PC-3 (cell line): ENCODE measurements at regions not wholly inside any gene's neighbourhood (a gene's known extent, or its start where the extent isn't known, plus 50 kb on each side); places are given as distances from the start of the nearest gene placed in this dataset.

Experiments used
- ATAC-seq: fragments of 200-7000 bp; cut with Tn5 transposase; 2 replicates; pipeline ENCODE4 v1.9.1; 2020; ENCODE audit warnings: mild to moderate bottlenecking, moderate library complexity
- BruUV-seq: library from RNA; stranded (reverse); fragments of 400-500 nt; replicated peaks from 2 replicates; lab custom pipeline; 2021; lab: Mats Ljungman, UMichigan
- CTCF ChIA-PET: fragments of 300-600 bp; sonication (Branson Sonifier 250); formaldehyde crosslinking; loops from one replicate; lab custom pipeline; 2022; ENCODE audit warnings: antibody characterized with exemption; lab: Charles Lee
- POLR2A ChIA-PET: fragments of 300-600 bp; sonication (Branson Sonifier 250); formaldehyde crosslinking; loops from one replicate; lab custom pipeline; 2022; ENCODE audit warnings: antibody characterized with exemption; ENCODE audit not compliant: unreplicated experiment; lab: Charles Lee
- DNase-seq: peaks from one replicate; pipeline ENCODE4 v3.0.0-alpha.2; 2015
- H2AFZ ChIP-seq: fragments of 300-600 bp; sonication (generic); 2 replicates; pipeline ENCODE4 v1.6.0; 2016; ENCODE audit warnings: antibody characterized with exemption, low read length
- H3F3A ChIP-seq: fragments of 300-600 bp; sonication (generic); one replicate; pipeline ENCODE4 v1.6.0; 2017; ENCODE audit warnings: antibody characterized with exemption, low read length, control low read depth, mild to moderate bottlenecking; ENCODE audit not compliant: unreplicated experiment
- H3K27ac ChIP-seq: fragments of 300-600 bp; sonication (generic); 2 replicates; pipeline ENCODE4 v1.5.1; 2016; ENCODE audit warnings: mild to moderate bottlenecking, low read length
- H3K27me3 ChIP-seq: fragments of 300-600 bp; sonication (generic); 2 replicates; pipeline ENCODE4 v1.6.1; 2016; ENCODE audit warnings: low read length, mixed read lengths
- H3K36me3 ChIP-seq: fragments of 300-600 bp; sonication (generic); 2 replicates; pipeline ENCODE4 v1.6.1; 2016; ENCODE audit warnings: low read depth, mixed run types, low read length, mixed read lengths
- H3K4me1 ChIP-seq: fragments of 300-600 bp; sonication (generic); 2 replicates; pipeline ENCODE4 v1.5.1; 2016; ENCODE audit warnings: low read length; ENCODE audit not compliant: insufficient read depth
- H3K4me2 ChIP-seq: fragments of 300-600 bp; sonication (generic); 2 replicates; pipeline ENCODE4 v1.6.0; 2016; ENCODE audit warnings: low read length
- H3K4me3 ChIP-seq: fragments of 300-600 bp; sonication (generic); 2 replicates; pipeline ENCODE4 v1.5.1; 2016; ENCODE audit warnings: mild to moderate bottlenecking, low read length, mixed read lengths
- H3K79me2 ChIP-seq: fragments of 300-600 bp; sonication (generic); 2 replicates; pipeline ENCODE4 v1.6.1; 2017; ENCODE audit warnings: low read length, mixed read lengths
- H3K9ac ChIP-seq: fragments of 300-600 bp; sonication (generic); 2 replicates; pipeline ENCODE4 v1.6.0; 2016; ENCODE audit warnings: mild to moderate bottlenecking, low read length
- H3K9me2 ChIP-seq: fragments of 300-600 bp; sonication (generic); replicated peaks from 2 replicates; pipeline ENCODE4 v1.6.1; 2016; ENCODE audit warnings: mixed run types, low read length, mixed read lengths
- H3K9me3 ChIP-seq: fragments of 300-600 bp; sonication (generic); 2 replicates; pipeline ENCODE4 v1.6.1; 2016; ENCODE audit warnings: low read length, mixed read lengths
- H4K20me1 ChIP-seq: fragments of 300-600 bp; sonication (generic); 2 replicates; pipeline ENCODE4 v1.6.1; 2016; ENCODE audit warnings: low read length, mixed read lengths
- CTCF ChIP-seq: fragments of 300-600 bp; sonication (generic); conservative IDR thresholded peaks from 2 replicates; pipeline ENCODE4 v1.5.1; 2017; ENCODE audit warnings: antibody characterized with exemption, low read depth, mild to moderate bottlenecking, low read length
- EZH2 ChIP-seq: fragments of 300-600 bp; sonication (generic); IDR thresholded peaks from one replicate; pipeline ENCODE4 v1.6.1; 2017; ENCODE audit warnings: antibody characterized with exemption, mild to moderate bottlenecking, low read length; ENCODE audit not compliant: unreplicated experiment
- EZH2phosphoT487 ChIP-seq: fragments of 300-600 bp; sonication (generic); IDR thresholded peaks from 2 replicates; pipeline ENCODE4 v1.6.1; 2018; ENCODE audit warnings: mild to moderate bottlenecking, antibody characterized with exemption, low read length, borderline replicate concordance
- intact Hi-C: fragments of 100-400 bp; cut with micrococcal nuclease; formaldehyde crosslinking; loops from 2 replicates; pipeline ENCODE4 v1.9.0; 2023

DNA sequence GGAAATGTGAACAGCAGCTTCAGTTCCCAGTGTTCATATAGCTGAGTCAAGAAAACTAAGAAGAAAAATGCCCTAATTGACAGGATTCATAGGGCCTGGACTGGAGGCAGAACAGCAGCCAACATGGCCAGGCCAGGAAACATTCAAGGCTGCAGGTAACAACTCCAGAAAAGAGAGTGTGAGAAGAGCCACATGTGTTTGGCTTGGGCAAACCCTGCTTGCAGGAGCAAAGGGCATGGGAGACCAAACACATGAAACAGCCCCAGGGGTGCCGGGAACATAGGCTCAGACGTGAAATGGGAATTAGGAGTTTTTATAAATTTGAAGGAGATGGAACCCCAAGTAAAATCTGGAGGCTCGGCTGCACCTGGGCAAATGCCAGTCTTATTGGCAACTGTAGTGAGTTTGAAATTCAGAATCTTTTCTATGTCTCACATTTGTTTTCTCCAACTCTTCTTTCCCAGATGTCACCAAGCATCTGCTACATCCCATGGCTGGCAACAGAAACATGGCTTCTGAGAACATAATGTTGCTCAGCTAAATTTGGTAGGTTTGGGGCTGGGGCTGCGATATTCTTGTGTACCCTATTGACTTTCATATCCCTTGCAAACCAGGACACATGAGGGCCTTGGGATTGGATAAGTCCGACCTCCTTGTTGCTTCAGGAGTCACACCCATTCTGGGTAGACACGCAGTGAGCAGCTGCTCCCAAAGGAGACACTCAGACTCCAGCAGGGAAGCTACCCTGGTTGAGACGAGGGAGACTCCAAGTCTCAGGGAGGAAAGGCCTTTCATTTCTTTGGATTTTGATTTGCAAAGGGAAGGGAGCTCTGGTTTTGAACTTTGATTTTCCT is 98.9 kb upstream of the CLSTN2 start:
- Histone ChIP-seq H3K9me3 (no peaks in the 10 kb centered on the region), H3F3A (no peaks in the 10 kb centered on the region), H3K4me1 (no peaks in the 10 kb centered on the region), H3K36me3 (no peaks in the 10 kb centered on the region), H3K4me2 (no peak overlapping the region), H3K27ac (no peak overlapping the region), H3K9me2 (no peaks in the 10 kb centered on the region), H4K20me1 (no peaks in the 10 kb centered on the region), H3K79me2 (no peaks in the 10 kb centered on the region), H3K4me3 (no peak overlapping the region), H3K9ac (no peak overlapping the region), H2AFZ (no peak overlapping the region), H3K27me3 (no peaks in the 10 kb centered on the region)
- no peak for TF ChIP-seq EZH2phosphoT487
- intact Hi-C loops = no loop called here
- POLR2A ChIA-PET = no interaction called here
- ATAC-seq (no peak), DNase-seq (no peak)
- no TSS peak for BruUV-seq
- CTCF ChIA-PET = interaction anchor here (0.6 kb wide), 1 partner anchor 159 kb away, joined by 5 read pairs; no protein-coding TSS in a partner anchor

- Histone ChIP-seq H3K79me2 (no peaks in the 10 kb centered on the region), H2AFZ (no peak overlapping the region), H3F3A (no peaks in the 10 kb centered on the region), H3K27me3 (no peaks in the 10 kb centered on the region), H3K4me2 (no peak overlapping the region), H3K9me3 (no peaks in the 10 kb centered on the region), H3K9ac (no peak overlapping the region), H3K36me3 (no peaks in the 10 kb centered on the region), H3K4me3 (no peak overlapping the region), H3K27ac (no peak overlapping the region), H3K4me1 (no peaks in the 10 kb centered on the region), H4K20me1 (no peaks in the 10 kb centered on the region), H3K9me2 (no peaks in the 10 kb centered on the region)
- ChIA-PET CTCF (interaction anchor here (0.7 kb wide), 1 partner anchor 156 kb away, joined by 5 read pairs; no protein-coding TSS in a partner anchor), POLR2A (no interaction called here)
- ATAC-seq (no peak), DNase-seq (no peak)
- no peak for TF ChIP-seq CTCF
- no peak for TF ChIP-seq EZH2
- no peak for TF ChIP-seq EZH2phosphoT487
- BruUV-seq = no TSS peak
- intact Hi-C loops = no loop called here
Measured at GRCh38 chr3:139832998-139833397, 102.0 kb upstream of the CLSTN2 start.

DNA sequence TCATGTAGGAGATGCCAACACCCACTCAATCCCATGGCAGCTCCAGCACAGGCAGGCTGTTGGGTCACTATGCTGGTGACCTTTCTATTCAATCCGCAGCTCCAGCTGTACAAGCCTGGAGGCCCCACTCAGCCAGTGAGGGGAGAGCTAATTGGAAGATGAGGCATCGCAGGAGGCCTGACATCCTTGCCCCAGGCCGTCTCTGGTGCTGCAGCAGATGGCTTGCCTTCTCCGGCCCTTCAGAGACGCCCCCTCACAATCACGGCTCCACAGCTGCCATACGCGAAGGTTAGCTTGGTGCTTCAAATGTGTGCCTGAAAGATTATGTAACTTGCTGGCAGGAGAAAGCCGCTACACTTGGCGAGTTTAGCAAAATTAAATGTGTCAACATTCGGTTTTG is 104.2 kb upstream of the CLSTN2 start:
- POLR2A ChIA-PET = no interaction called here
- DNase-seq (no peak), ATAC-seq (no peak)
- H3K9me2 ChIP-seq = no peaks in the 10 kb centered on the region
- no peak overlapping the region for H3K4me2 ChIP-seq
- H3K27ac ChIP-seq = no peak overlapping the region
- intact Hi-C loops = no loop called here
- H4K20me1 ChIP-seq = no peaks in the 10 kb centered on the region
- no peak overlapping the region for H3K4me3 ChIP-seq
- CTCF ChIA-PET = no interaction called here
- no peaks in the 10 kb centered on the region for H3K79me2 ChIP-seq
- H3K9me3 ChIP-seq = no peaks in the 10 kb centered on the region
- BruUV-seq = no TSS peak
- H3K9ac ChIP-seq = no peak overlapping the region
- H3K4me1 ChIP-seq = no peaks in the 10 kb centered on the region
- H3K36me3 ChIP-seq = no peaks in the 10 kb centered on the region
- no peaks in the 10 kb centered on the region for H3K27me3 ChIP-seq
- H2AFZ ChIP-seq = no peak overlapping the region
- TF ChIP-seq EZH2phosphoT487 = no peak
- TF ChIP-seq EZH2 = no peak
- no peak for TF ChIP-seq CTCF
- no peaks in the 10 kb centered on the region for H3F3A ChIP-seq
